HEK293 (cell line): ENCODE measurements at regions not wholly inside any gene's neighbourhood (a gene's known extent, or its start where the extent isn't known, plus 50 kb on each side); places are given as distances from the start of the nearest gene placed in this dataset.

Experiments used
- CTCF ChIA-PET: fragments of 350-600 bp; formaldehyde crosslinking; extraction: SDS; loops from one replicate; lab custom pipeline; 2021; ENCODE audit warnings: antibody characterized with exemption; lab: Yijun Ruan, JAX
- POLR2A ChIA-PET: fragments of 300-600 bp; formaldehyde crosslinking; extraction: SDS; loops from one replicate; lab custom pipeline; 2020; ENCODE audit warnings: antibody characterized with exemption, inconsistent platforms; lab: Yijun Ruan, JAX
- H3K27ac ChIP-seq: fragments of 200-500 bp; sonication (Bioruptor generic); 2 replicates; pipeline ENCODE4 v1.5.1; 2014; ENCODE audit warnings: low read depth, low read length, control low read depth, inconsistent platforms; ENCODE audit errors: extremely low read depth
- H3K36me3 ChIP-seq, 2 experiments: fragments of 200-500 bp in 1 of 2; sonication (Bioruptor generic) in 1 of 2; 1 replicate in 1 of 2; 2 replicates in 1 of 2; pipeline ENCODE4 v1.5.1; 2014 to 2017; ENCODE audit warnings: inconsistent platforms in 2 of 2, low read length in 2 of 2; ENCODE audit not compliant: control insufficient read depth in 2 of 2, insufficient read depth in 1 of 2
- H3K4me1 ChIP-seq: fragments of 200-500 bp; sonication (Bioruptor generic); 2 replicates; pipeline ENCODE4 v1.5.1; 2014; ENCODE audit warnings: mild to moderate bottlenecking, low read length, inconsistent platforms; ENCODE audit not compliant: control insufficient read depth, insufficient read depth
- H3K4me3 ChIP-seq: 2 replicates; pipeline ENCODE4 v1.5.1; 2011; ENCODE audit warnings: low read depth, mild to moderate bottlenecking, control low read depth, low read length, moderate library complexity
- H3K9me3 ChIP-seq: fragments of 200-500 bp; sonication (Bioruptor generic); 2 replicates; pipeline ENCODE4 v1.5.1; 2014; ENCODE audit warnings: low read depth, low read length, inconsistent platforms; ENCODE audit not compliant: control insufficient read depth, insufficient read depth
- BCL11A ChIP-seq: fragments of 450-650 bp; formaldehyde crosslinking; IDR thresholded peaks from 2 replicates; pipeline ENCODE4 v1.5.1; 2016; ENCODE audit warnings: low read depth, missing biosample characterization, missing genetic modification characterization
- HOXA7 ChIP-seq: sonication (generic); formaldehyde crosslinking; IDR thresholded peaks from 2 replicates; pipeline ENCODE4 v1.8.1; 2022; ENCODE audit warnings: missing genetic modification reagents, borderline replicate concordance
- MYNN ChIP-seq: fragments of 450-650 bp; formaldehyde crosslinking; IDR thresholded peaks from 2 replicates; pipeline ENCODE4 v1.5.1; 2016; ENCODE audit warnings: missing biosample characterization, missing genetic modification characterization, borderline replicate concordance
- SP2 ChIP-seq: fragments of 450-650 bp; formaldehyde crosslinking; IDR thresholded peaks from 2 replicates; pipeline ENCODE4 v1.5.1; 2016; ENCODE audit warnings: missing biosample characterization, missing genetic modification characterization
- SP3 ChIP-seq: fragments of 450-650 bp; formaldehyde crosslinking; IDR thresholded peaks from 2 replicates; pipeline ENCODE4 v1.5.1; 2016; ENCODE audit warnings: missing biosample characterization, missing genetic modification characterization
- TRIM28 ChIP-seq: IDR thresholded peaks from 2 replicates; pipeline ENCODE4 v1.6.1; 2011; ENCODE audit warnings: low read length, control low read depth, borderline replicate concordance
- YY1 ChIP-seq: fragments of 450-650 bp; formaldehyde crosslinking; IDR thresholded peaks from 2 replicates; pipeline ENCODE4 v1.5.1; 2018; ENCODE audit warnings: missing biosample characterization, missing genetic modification characterization
- ZBTB8A ChIP-seq: fragments of 450-650 bp; formaldehyde crosslinking; IDR thresholded peaks from 2 replicates; pipeline ENCODE4 v1.5.1; 2016; ENCODE audit warnings: missing biosample characterization, missing genetic modification characterization
- ZFP37 ChIP-seq: fragments of 450-650 bp; formaldehyde crosslinking; IDR thresholded peaks from 2 replicates; pipeline ENCODE4 v1.5.1; 2016; ENCODE audit warnings: missing biosample characterization, missing genetic modification characterization
- ZNF121 ChIP-seq: fragments of 450-650 bp; formaldehyde crosslinking; IDR thresholded peaks from 2 replicates; pipeline ENCODE4 v1.5.1; 2016; ENCODE audit warnings: missing biosample characterization, missing genetic modification characterization
- ZNF146 ChIP-seq: fragments of 450-650 bp; formaldehyde crosslinking; IDR thresholded peaks from 2 replicates; pipeline ENCODE4 v1.5.1; 2016; ENCODE audit warnings: missing biosample characterization, missing genetic modification characterization
- ZNF174 ChIP-seq: fragments of 450-650 bp; formaldehyde crosslinking; IDR thresholded peaks from 2 replicates; pipeline ENCODE4 v1.5.0; 2017; ENCODE audit warnings: missing biosample characterization, mild to moderate bottlenecking, missing genetic modification characterization
- ZNF404 ChIP-seq: fragments of 450-650 bp; formaldehyde crosslinking; IDR thresholded peaks from 2 replicates; pipeline ENCODE4 v1.5.1; 2017; ENCODE audit warnings: missing biosample characterization, missing genetic modification characterization
- ZNF549 ChIP-seq: fragments of 450-650 bp; IDR thresholded peaks from 2 replicates; pipeline ENCODE4 v1.5.1; 2018; ENCODE audit warnings: missing biosample characterization, missing genetic modification characterization, mild to moderate bottlenecking, inconsistent platforms, moderate library complexity
- ZNF555 ChIP-seq: fragments of 450-650 bp; formaldehyde crosslinking; conservative IDR thresholded peaks from 2 replicates; pipeline ENCODE4 v1.5.1; 2017; ENCODE audit warnings: missing biosample characterization, mild to moderate bottlenecking, missing genetic modification characterization, inconsistent platforms
- ZNF596 ChIP-seq: fragments of 450-650 bp; IDR thresholded peaks from 2 replicates; pipeline ENCODE4 v1.5.0; 2018; ENCODE audit warnings: missing biosample characterization, mild to moderate bottlenecking, missing genetic modification characterization, moderate library complexity
- ZNF660 ChIP-seq: fragments of 450-650 bp; IDR thresholded peaks from 2 replicates; pipeline ENCODE4 v1.5.1; 2018; ENCODE audit warnings: missing biosample characterization, mild to moderate bottlenecking, missing genetic modification characterization
- ZNF670 ChIP-seq: fragments of 450-650 bp; formaldehyde crosslinking; IDR thresholded peaks from 2 replicates; pipeline ENCODE4 v1.5.1; 2016; ENCODE audit warnings: missing biosample characterization, missing genetic modification characterization, low read depth
- ZNF677 ChIP-seq: fragments of 450-650 bp; IDR thresholded peaks from 2 replicates; pipeline ENCODE4 v1.5.0; 2018; ENCODE audit warnings: missing biosample characterization, mild to moderate bottlenecking, missing genetic modification characterization, moderate library complexity
- ZNF76 ChIP-seq: fragments of 450-650 bp; formaldehyde crosslinking; IDR thresholded peaks from 2 replicates; pipeline ENCODE4; 2016; ENCODE audit warnings: low read depth, missing biosample characterization, missing genetic modification characterization, borderline replicate concordance
- ZNF843 ChIP-seq: fragments of 450-650 bp; formaldehyde crosslinking; IDR thresholded peaks from 2 replicates; pipeline ENCODE4 v1.5.1; 2016; ENCODE audit warnings: missing biosample characterization, missing genetic modification characterization
- ZSCAN23 ChIP-seq: fragments of 450-650 bp; formaldehyde crosslinking; IDR thresholded peaks from 2 replicates; pipeline ENCODE4 v1.5.1; 2016; ENCODE audit warnings: missing biosample characterization, missing genetic modification characterization
- TF ChIP-seq, protein P1 (sequence below): fragments of 450-650 bp; formaldehyde crosslinking; IDR thresholded peaks from 2 replicates; pipeline ENCODE4 v1.5.1; 2016; ENCODE audit warnings: missing biosample characterization, missing genetic modification characterization

DNA sequence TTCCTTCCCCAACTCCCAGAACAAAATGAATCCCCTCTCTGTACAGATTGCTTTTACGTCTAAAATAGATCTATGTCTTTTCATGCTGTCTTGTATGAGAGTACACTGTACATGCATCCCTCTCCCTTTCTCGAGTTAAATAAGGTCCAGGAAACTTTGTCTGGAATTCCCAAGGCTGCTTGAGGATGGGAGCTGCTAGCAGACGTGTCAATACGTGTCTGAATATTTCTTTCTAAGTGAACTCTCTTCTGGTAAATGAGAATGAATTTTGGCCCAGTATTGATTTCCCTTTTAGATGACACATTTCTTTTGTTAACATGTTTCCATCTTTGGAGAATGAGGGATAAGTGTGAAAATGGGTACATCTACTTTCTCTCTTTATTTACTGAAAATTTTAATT, 59.6 kb upstream of the GAS1 start:
- H3K27ac ChIP-seq = no peak overlapping the region
- POLR2A ChIA-PET = no interaction called here
- H3K4me3 ChIP-seq = no peak overlapping the region
- TF ChIP-seq ZNF404 (tag by site-specific recombination) = no peak
- TF ChIP-seq, protein P1, sequence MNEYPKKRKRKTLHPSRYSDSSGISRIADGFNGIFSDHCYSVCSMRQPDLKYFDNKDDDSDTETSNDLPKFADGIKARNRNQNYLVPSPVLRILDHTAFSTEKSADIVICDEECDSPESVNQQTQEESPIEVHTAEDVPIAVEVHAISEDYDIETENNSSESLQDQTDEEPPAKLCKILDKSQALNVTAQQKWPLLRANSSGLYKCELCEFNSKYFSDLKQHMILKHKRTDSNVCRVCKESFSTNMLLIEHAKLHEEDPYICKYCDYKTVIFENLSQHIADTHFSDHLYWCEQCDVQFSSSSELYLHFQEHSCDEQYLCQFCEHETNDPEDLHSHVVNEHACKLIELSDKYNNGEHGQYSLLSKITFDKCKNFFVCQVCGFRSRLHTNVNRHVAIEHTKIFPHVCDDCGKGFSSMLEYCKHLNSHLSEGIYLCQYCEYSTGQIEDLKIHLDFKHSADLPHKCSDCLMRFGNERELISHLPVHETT (tag by site-specific recombination) = no peak
- TF ChIP-seq ZNF670 (tag by site-specific recombination) = no peak
- TF ChIP-seq ZNF555 (tag by site-specific recombination) = no peak
- no peak for TF ChIP-seq SP2 (tag by site-specific recombination)
- TF ChIP-seq ZNF549 = no peak
- TF ChIP-seq ZSCAN23 (tag by site-specific recombination) = no peak
- no peak for TF ChIP-seq ZNF677 (tag by site-specific recombination)
- TF ChIP-seq YY1 = no peak
- no peaks in the 10 kb centered on the region for H3K9me3 ChIP-seq
- H3K36me3 ChIP-seq = no peaks in the 10 kb centered on the region
- CTCF ChIA-PET = interaction anchor here (1.2 to 1.3 kb wide), 2 partner anchors 36 to 59 kb away, joined by 4 read pairs; no protein-coding TSS in a partner anchor
- no peaks in the 10 kb centered on the region; the same call in 1 of the 2 replicates for H3K4me1 ChIP-seq

GRCh38 chr9:87007711-87008366, 60.5 kb upstream of the GAS1 start:
- CTCF ChIA-PET = no interaction called here
- TF ChIP-seq ZNF660 (tag by site-specific recombination) = no peak
- no peak for TF ChIP-seq ZNF596 (tag by site-specific recombination)
- TF ChIP-seq ZNF121 (tag by site-specific recombination) = no peak
- TF ChIP-seq SP3 (tag by site-specific recombination) = no peak
- TF ChIP-seq TRIM28 = no peak
- H3K9me3 ChIP-seq = no peaks in the 10 kb centered on the region
- no peak overlapping the region for H3K27ac ChIP-seq
- H3K36me3 ChIP-seq = no peaks in the 10 kb centered on the region
- H3K4me1 ChIP-seq = no peaks in the 10 kb centered on the region; the same call in 1 of the 2 replicates
- POLR2A ChIA-PET = interaction anchor here (0.6 kb wide), 1 partner anchor 1118 kb away, joined by 3 read pairs; no protein-coding TSS in a partner anchor
- no peak overlapping the region for H3K4me3 ChIP-seq

DNA sequence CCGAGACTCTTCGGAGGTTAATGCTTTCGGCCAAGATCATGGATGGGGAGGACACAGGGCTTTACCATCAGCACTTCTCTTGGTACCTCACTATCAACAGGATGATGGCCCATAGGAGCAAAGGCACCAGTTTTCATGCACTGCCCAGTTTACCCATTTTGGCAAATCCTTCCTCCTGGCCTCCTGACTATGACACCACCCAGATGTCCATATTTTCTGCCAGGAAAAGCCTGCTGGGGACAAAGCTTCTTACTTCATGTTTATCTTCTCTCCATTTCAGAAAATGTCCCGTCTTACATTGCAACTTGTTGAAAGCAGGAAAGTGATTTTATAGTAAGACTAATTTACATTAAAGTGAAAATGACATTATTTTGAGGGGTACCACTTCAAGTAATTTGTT, 61.4 kb upstream of the GAS1 start:
- H3K4me1 ChIP-seq = no peaks in the 10 kb centered on the region; the same call in 1 of the 2 replicates
- TF ChIP-seq SP2 (tag by site-specific recombination) = no peak
- TF ChIP-seq BCL11A (tag by site-specific recombination) = no peak
- TF ChIP-seq MYNN = no peak
- no peak for TF ChIP-seq HOXA7 (CRISPR knock-in tag)
- TF ChIP-seq ZNF76 = no peak
- no peak for TF ChIP-seq ZNF146 (tag by site-specific recombination)
- no peak for TF ChIP-seq ZBTB8A (tag by site-specific recombination)
- no peak for TF ChIP-seq ZNF174
- no peak for TF ChIP-seq ZNF843 (tag by site-specific recombination)
- TF ChIP-seq ZFP37 (tag by site-specific recombination) = no peak
- ChIA-PET CTCF (no interaction called here), POLR2A (no interaction called here)
- H3K36me3 ChIP-seq = no peaks in the 10 kb centered on the region
- no peak overlapping the region for H3K4me3 ChIP-seq
- H3K9me3 ChIP-seq = no peaks in the 10 kb centered on the region
- no peak overlapping the region for H3K27ac ChIP-seq
